Esophagus muscularis mucosa (tissue), 3 donors: ENCODE measurements at regions not wholly inside any gene's neighbourhood (a gene's known extent, or its start where the extent isn't known, plus 50 kb on each side); places are given as distances from the start of the nearest gene placed in this dataset.

Experiments used
- CTCF ChIP-seq, 3 experiments: fragments of 200-600 bp in 2 of 3; fragments of 450-650 bp in 1 of 3; sonication (generic) in 2 of 3; IDR thresholded peaks; one replicate each; pipeline ENCODE4 v1.5.1; 2017 to 2019; ENCODE audit warnings: antibody characterized with exemption in 3 of 3, mild to moderate bottlenecking in 2 of 3, moderate library complexity in 1 of 3
- POLR2A ChIP-seq: fragments of 450-650 bp; IDR thresholded peaks from one replicate; pipeline ENCODE4 v1.6.1; 2017; ENCODE audit warnings: antibody characterized with exemption, moderate library complexity, mild to moderate bottlenecking, low read depth

GRCh38 chr7:45237788-45238461 lies 80.3 kb downstream of the RAMP3 start:
- TF ChIP-seq CTCF (IDR thresholded peaks at IDR 0.05) (no peak), POLR2A (no peak)
